Vagina (tissue), 2 donors: ENCODE measurements at regions not wholly inside any gene's neighbourhood (a gene's known extent, or its start where the extent isn't known, plus 50 kb on each side); places are given as distances from the start of the nearest gene placed in this dataset.

Experiments
- POLR2A ChIP-seq, 2 donors: fragments of 450-650 bp; IDR thresholded peaks; one replicate each; pipeline ENCODE4 v1.6.1; 2017; ENCODE audit warnings: antibody characterized with exemption in 2 of 2, mild to moderate bottlenecking in 2 of 2, moderate library complexity in 2 of 2
- POLR2AphosphoS5 ChIP-seq, 2 donors: sonication (generic); formaldehyde crosslinking; IDR thresholded peaks; one replicate each; pipeline ENCODE4 v1.9.0; 2017; ENCODE audit warnings: antibody characterized with exemption in 2 of 2, mild to moderate bottlenecking in 2 of 2, low read depth in 1 of 2; ENCODE audit not compliant: insufficient read depth in 1 of 2
- TF ChIP-seq, protein P1 (sequence below), 3 experiments: fragments of 450-650 bp in 2 of 3; fragments of 200-600 bp in 1 of 3; sonication (generic) in 1 of 3; IDR thresholded peaks; one replicate each; pipeline ENCODE4 v1.5.1; 2017 to 2019; ENCODE audit warnings: antibody characterized with exemption in 3 of 3, mild to moderate bottlenecking in 2 of 3, moderate library complexity in 2 of 3

DNA sequence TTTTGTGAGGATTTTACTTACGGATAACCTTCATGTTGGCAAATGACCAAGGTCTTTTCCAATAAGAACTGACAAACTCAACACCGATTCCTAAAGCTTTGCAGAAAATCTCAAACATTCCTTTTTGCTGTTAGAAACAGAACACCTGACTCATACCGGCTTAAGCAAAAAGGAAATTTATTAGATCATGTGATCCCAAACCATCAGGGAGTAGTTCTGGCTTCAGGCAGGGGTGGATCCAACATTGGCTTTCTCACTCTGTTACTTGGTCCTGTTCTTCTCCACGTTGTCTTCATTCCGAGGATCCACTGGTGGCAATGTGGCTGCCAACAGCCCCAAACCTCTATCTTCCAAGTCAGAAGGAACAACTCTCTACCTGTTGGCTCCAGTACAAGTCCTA lies 95.9 kb upstream of the PMEPA1 start:
- TF ChIP-seq, protein P1, sequence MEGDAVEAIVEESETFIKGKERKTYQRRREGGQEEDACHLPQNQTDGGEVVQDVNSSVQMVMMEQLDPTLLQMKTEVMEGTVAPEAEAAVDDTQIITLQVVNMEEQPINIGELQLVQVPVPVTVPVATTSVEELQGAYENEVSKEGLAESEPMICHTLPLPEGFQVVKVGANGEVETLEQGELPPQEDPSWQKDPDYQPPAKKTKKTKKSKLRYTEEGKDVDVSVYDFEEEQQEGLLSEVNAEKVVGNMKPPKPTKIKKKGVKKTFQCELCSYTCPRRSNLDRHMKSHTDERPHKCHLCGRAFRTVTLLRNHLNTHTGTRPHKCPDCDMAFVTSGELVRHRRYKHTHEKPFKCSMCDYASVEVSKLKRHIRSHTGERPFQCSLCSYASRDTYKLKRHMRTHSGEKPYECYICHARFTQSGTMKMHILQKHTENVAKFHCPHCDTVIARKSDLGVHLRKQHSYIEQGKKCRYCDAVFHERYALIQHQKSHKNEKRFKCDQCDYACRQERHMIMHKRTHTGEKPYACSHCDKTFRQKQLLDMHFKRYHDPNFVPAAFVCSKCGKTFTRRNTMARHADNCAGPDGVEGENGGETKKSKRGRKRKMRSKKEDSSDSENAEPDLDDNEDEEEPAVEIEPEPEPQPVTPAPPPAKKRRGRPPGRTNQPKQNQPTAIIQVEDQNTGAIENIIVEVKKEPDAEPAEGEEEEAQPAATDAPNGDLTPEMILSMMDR (IDR thresholded peaks at IDR 0.05) = no peak
- no peak for TF ChIP-seq POLR2AphosphoS5 (IDR thresholded peaks at IDR 0.05; ENCODE audit: insufficient read depth in 1 of 2, low read depth in 1 of 2)
- TF ChIP-seq POLR2A (IDR thresholded peaks at IDR 0.05) = no peak
